Spleen (tissue), 11 donors: ENCODE measurements at regions not wholly inside any gene's neighbourhood (a gene's known extent, or its start where the extent isn't known, plus 50 kb on each side); places are given as distances from the start of the nearest gene placed in this dataset.

Experiments
- DNase-seq: peaks from one replicate; pipeline ENCODE4 v3.0.0-alpha.2; 2020
- H3K27ac ChIP-seq, 8 donors: fragments of 200-600 bp; sonication (generic) in 7 of 8; 1 replicate in 4 of 8; 2 replicates in 4 of 8; pipeline versions ENCODE4 v1.5.0 to v1.8.0; 2016 to 2021; ENCODE audit warnings: inconsistent platforms in 4 of 8, mild to moderate bottlenecking in 4 of 8, moderate library complexity in 1 of 8
- H3K27me3 ChIP-seq, 7 donors: fragments of 200-600 bp; sonication (generic) in 6 of 7; replicated peaks in 1 of 7; 1 replicate in 4 of 7; 2 replicates in 3 of 7; pipeline versions ENCODE4 v1.5.0 to v1.8.0; 2016 to 2021; ENCODE audit warnings: inconsistent platforms in 3 of 7, mild to moderate bottlenecking in 1 of 7
- H3K36me3 ChIP-seq, 6 donors: fragments of 200-600 bp; sonication (generic) in 5 of 6; 1 replicate in 4 of 6; 2 replicates in 2 of 6; pipeline versions ENCODE4 v1.5.0 to v1.8.0; 2016 to 2021; ENCODE audit warnings: inconsistent platforms in 2 of 6
- H3K4me1 ChIP-seq, 6 donors: fragments of 200-600 bp; sonication (generic) in 5 of 6; 1 replicate in 3 of 6; 2 replicates in 3 of 6; pipeline versions ENCODE4 v1.5.0 to v1.8.0; 2016 to 2021; ENCODE audit warnings: inconsistent platforms in 3 of 6
- H3K4me3 ChIP-seq, 8 donors: fragments of 200-600 bp; sonication (generic) in 7 of 8; 1 replicate in 4 of 8; 2 replicates in 4 of 8; pipeline versions ENCODE4 v1.5.0 to v1.8.0; 2016 to 2021; ENCODE audit warnings: inconsistent platforms in 4 of 8, mild to moderate bottlenecking in 4 of 8, moderate library complexity in 2 of 8
- H3K9me3 ChIP-seq, 8 donors: fragments of 200-600 bp; sonication (generic) in 7 of 8; 1 replicate in 4 of 8; 2 replicates in 4 of 8; pipeline versions ENCODE4 v1.5.0 to v1.8.0; 2016 to 2021; ENCODE audit warnings: inconsistent platforms in 4 of 8
- CTCF ChIP-seq, 11 experiments: fragments of 200-600 bp in 7 of 11; fragments of 450-650 bp in 4 of 11; sonication (generic) in 4 of 11; IDR thresholded peaks in 8 of 11; conservative IDR thresholded peaks in 3 of 11; 1 replicate in 7 of 11; 2 replicates in 4 of 11; pipeline versions ENCODE4 v1.4.0 to v1.8.0; 2016 to 2021; ENCODE audit warnings: antibody characterized with exemption in 11 of 11, inconsistent platforms in 4 of 11, mild to moderate bottlenecking in 1 of 11
- POLR2A ChIP-seq, 3 donors: fragments of 450-650 bp; IDR thresholded peaks; one replicate each; pipeline ENCODE4 v1.5.1; 2017; ENCODE audit warnings: antibody characterized with exemption in 3 of 3, mild to moderate bottlenecking in 1 of 3
- POLR2AphosphoS5 ChIP-seq, 3 donors: sonication (generic); formaldehyde crosslinking; IDR thresholded peaks; one replicate each; pipeline ENCODE4 v1.5.1; 2017; ENCODE audit warnings: antibody characterized with exemption in 3 of 3
- WGBS, 5 donors: extraction: QIAGEN DNeasy Blood & Tissue Kit in 3 of 5; methylation state at CpG; one replicate each; pipeline versions ENCODE4 v1.1.5 to v1.1.7; 2013 to 2018; 5-methylcytosine and 5-hydroxymethylcytosine counted together
- intact Hi-C: fragments of 100-400 bp; cut with DNase I; formaldehyde crosslinking; loops from one replicate; pipeline ENCODE4 v1.15.0; 2023; ENCODE audit warnings: low total_unique reads
- donor health status: healthy with polysubstance abuse.
- donor health status: DM: no; HTN: no; CAD: no; lungs with moderate emphysema.
- donor health status: DM: no; HTN: no; CAD: no.
- donor health status: Bipolar disorder and iron deficiency.
- donor health status: healthy.
- donor health status: DM: no; HTN: no; CAD: no.
- donor health status: DM: yes; HTN: yes; CAD: no.

DNA sequence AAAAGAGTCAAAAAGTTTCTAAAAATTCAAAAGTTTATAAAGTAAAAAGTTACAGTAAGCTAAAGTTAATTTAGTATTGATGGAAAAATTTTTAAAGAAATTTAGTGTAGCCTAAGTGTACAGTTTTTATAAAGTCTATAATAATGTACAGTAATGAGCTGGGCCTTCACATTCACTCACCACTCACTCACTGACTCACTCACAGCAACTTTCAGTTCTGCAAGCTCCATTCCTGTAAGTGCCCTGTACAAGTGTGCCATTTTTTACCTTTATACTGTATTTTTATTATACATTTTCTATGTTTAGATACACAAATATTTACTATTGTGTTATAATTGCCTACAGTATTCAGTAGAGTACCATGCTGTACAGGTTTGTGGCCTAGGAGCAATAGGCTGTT is 239.5 kb upstream of the MAP3K1 start:
- Histone ChIP-seq H3K36me3 (no peaks in the 10 kb centered on the region), H3K4me1 (no peaks in the 10 kb centered on the region), H3K27ac (no peak overlapping the region), H3K9me3 (peaks cover 0 to 12% (median 0%) of the 10 kb centered on the region in 8 donors), H3K27me3 (no peaks in the 10 kb centered on the region), H3K4me3 (no peak overlapping the region)
- intact Hi-C loops: no loop called here
- no peak for DNase-seq
- no peak for TF ChIP-seq CTCF (IDR thresholded peaks at IDR 0.05 in 8 of 11, conservative IDR thresholded peaks at IDR 0.05 in 3 of 11)
- TF ChIP-seq POLR2AphosphoS5 (IDR thresholded peaks at IDR 0.05): no peak
- TF ChIP-seq POLR2A (IDR thresholded peaks at IDR 0.05): no peak

DNA sequence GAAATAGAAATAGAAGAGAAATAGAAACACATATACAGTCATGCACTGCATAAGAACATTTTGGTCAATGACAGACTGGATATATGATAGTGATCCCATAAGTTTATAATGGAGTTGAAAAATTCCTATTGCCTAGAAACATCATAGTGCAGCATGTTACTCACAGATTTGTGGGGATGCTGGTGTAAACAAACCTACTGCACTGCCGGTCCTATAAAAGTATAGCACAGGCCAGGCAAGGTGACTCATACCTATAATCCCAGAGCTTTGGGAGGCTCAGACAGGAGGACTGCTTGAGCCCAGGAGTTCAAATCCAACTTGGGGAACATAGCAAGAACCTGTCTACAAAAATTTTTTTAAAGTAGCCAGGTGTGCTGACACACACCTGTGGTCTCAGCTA is 240.6 kb upstream of the MAP3K1 start:
- no peak for DNase-seq

DNA sequence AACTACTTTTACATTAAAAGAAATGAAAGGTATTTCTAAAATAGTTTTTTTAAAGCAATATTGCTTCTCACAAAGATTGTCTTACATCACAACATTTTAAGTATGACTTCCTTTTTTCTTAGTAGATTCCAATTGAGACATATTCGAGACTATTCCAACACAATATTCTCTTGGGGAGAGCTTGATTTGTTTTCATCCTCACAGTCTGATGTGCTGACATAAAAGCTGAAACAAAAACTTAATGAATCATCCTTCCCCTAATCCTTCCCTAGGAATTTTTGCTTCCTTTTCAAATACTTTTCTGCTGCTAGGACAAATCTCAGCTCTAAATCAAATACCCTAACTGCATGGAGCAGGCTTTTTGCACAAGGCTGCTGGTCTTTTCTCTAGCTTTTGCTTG is 245.8 kb upstream of the MAP3K1 start:
- DNase-seq: no peak
- H3K9me3 ChIP-seq: peaks cover 0 to 12% (median 0%) of the 10 kb centered on the region in 8 donors
- 26 to 68% (median 35%) methylated on average over 1 of the region's 1 CpG for WGBS, 5 donors

More for the DNA sequence above, 240.6 kb upstream of the MAP3K1 start:
- Histone ChIP-seq H3K4me3 (no peak overlapping the region), H3K27ac (no peak overlapping the region), H3K9me3 (peaks cover 0 to 12% (median 0%) of the 10 kb centered on the region in 8 donors), H3K36me3 (no peaks in the 10 kb centered on the region), H3K4me1 (peaks cover 0 to 4% (median under 1%) of the 10 kb centered on the region in 6 donors), H3K27me3 (no peaks in the 10 kb centered on the region)
- intact Hi-C loops: no loop called here
- TF ChIP-seq CTCF (IDR thresholded peaks at IDR 0.05 in 8 of 11, conservative IDR thresholded peaks at IDR 0.05 in 3 of 11): no peak
- no peak for TF ChIP-seq POLR2AphosphoS5 (IDR thresholded peaks at IDR 0.05)
- TF ChIP-seq POLR2A (IDR thresholded peaks at IDR 0.05): no peak
- 88 to 100% (median 96%) methylated on average over 1 of the region's 1 CpG for WGBS, 5 donors

DNA sequence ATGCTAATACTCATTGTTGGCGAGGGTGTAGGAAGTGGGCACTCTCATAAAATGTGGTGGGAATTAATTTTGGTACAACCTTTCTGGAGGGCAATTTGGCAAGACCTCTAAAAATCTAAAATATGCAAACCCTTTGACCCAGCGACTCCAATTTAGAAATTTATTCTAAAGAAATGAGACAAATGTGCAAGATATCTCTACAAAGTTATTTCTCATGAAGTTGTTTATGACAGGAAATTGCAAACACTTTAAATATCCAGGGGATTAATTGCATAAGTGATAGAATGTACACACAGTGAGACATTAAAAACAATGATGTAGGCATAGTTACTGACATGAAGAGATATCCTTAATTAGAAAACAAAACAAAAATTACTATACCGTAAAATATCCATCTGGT is 246.3 kb upstream of the MAP3K1 start:
- DNase-seq: no peak
- TF ChIP-seq POLR2AphosphoS5 (IDR thresholded peaks at IDR 0.05) (no peak), CTCF (IDR thresholded peaks at IDR 0.05 in 8 of 11, conservative IDR thresholded peaks at IDR 0.05 in 3 of 11) (no peak), POLR2A (IDR thresholded peaks at IDR 0.05) (no peak)
- WGBS, 5 donors: 55 to 75% (median 65%) methylated on average over 3 of the region's 3 CpGs
- Histone ChIP-seq H3K36me3 (no peaks in the 10 kb centered on the region), H3K4me3 (no peak overlapping the region), H3K4me1 (peaks cover 7 to 44% (median 23%) of the 10 kb centered on the region in 6 donors), H3K27me3 (no peaks in the 10 kb centered on the region), H3K27ac (peak overlapping the region in 1 of 8 donors; percentile 3), H3K9me3 (peaks cover 0 to 10% (median 0%) of the 10 kb centered on the region in 8 donors)
- intact Hi-C loops: no loop called here

More for the DNA sequence above, 245.8 kb upstream of the MAP3K1 start:
- H3K27ac ChIP-seq: peak overlapping the region in 1 of 8 donors; percentile 3
- H3K27me3 ChIP-seq: no peaks in the 10 kb centered on the region
- peaks cover 7 to 41% (median 23%) of the 10 kb centered on the region in 6 donors for H3K4me1 ChIP-seq
- intact Hi-C loops: no loop called here
- TF ChIP-seq CTCF (IDR thresholded peaks at IDR 0.05 in 8 of 11, conservative IDR thresholded peaks at IDR 0.05 in 3 of 11): no peak
- no peak for TF ChIP-seq POLR2A (IDR thresholded peaks at IDR 0.05)
- TF ChIP-seq POLR2AphosphoS5 (IDR thresholded peaks at IDR 0.05): no peak
- H3K36me3 ChIP-seq: no peaks in the 10 kb centered on the region
- H3K4me3 ChIP-seq: no peak overlapping the region
